ENCODE measurements at regions not wholly inside any gene's neighbourhood (a gene's known extent, or its start where the extent isn't known, plus 50 kb on each side); places are given as distances from the start of the nearest gene placed in this dataset.

- H3K4me1 ChIP-seq (ENCODE audit: insufficient read depth, low read length) = no peaks in the 10 kb centered on the region
- H2AFZ ChIP-seq (ENCODE audit: low read length) = no peak overlapping the region
- WGBS (ENCODE audit: low lambda C conversion rate) = 35% methylated on average over 10 of the region's 10 CpGs
- H3K9me3 ChIP-seq (ENCODE audit: low read length) = peaks cover 12% of the 10 kb centered on the region
- FAIRE-seq (no peak), DNase-seq (ENCODE audit: low spot score) (no peak), ATAC-seq (no peak)
- H3K27ac ChIP-seq (ENCODE audit: extremely low read length, insufficient read depth, low read length) = no peak overlapping the region
- intact Hi-C loops (cut with micrococcal nuclease; ENCODE audit: unreplicated experiment) = no loop called here
- TF ChIP-seq NPAS2 (CRISPR knock-in tag; IDR thresholded peaks at IDR 0.05; ENCODE audit: borderline replicate concordance) = no peak
- no peak for TF ChIP-seq GMEB2 (CRISPR knock-in tag; IDR thresholded peaks at IDR 0.05; ENCODE audit: low read depth)
- TF ChIP-seq ZNF557 (CRISPR knock-in tag; IDR thresholded peaks at IDR 0.05) = no peak
- no peak for TF ChIP-seq CAMTA2 (CRISPR knock-in tag; IDR thresholded peaks at IDR 0.05; ENCODE audit: borderline replicate concordance)
- no peak for TF ChIP-seq UBTF (CRISPR knock-in tag; IDR thresholded peaks at IDR 0.05)
- TF ChIP-seq ZMAT3 (CRISPR knock-in tag; conservative IDR thresholded peaks at IDR 0.05) = no peak
- TF ChIP-seq ZNF563 (CRISPR knock-in tag; IDR thresholded peaks at IDR 0.05) = no peak
- TF ChIP-seq NFE2L1 (CRISPR knock-in tag; IDR thresholded peaks at IDR 0.05; ENCODE audit: borderline replicate concordance) = no peak
- no peak for TF ChIP-seq FLYWCH1 (CRISPR knock-in tag; IDR thresholded peaks at IDR 0.05)
- no peak for TF ChIP-seq TRIM24 (CRISPR knock-in tag; IDR thresholded peaks at IDR 0.05)
- TF ChIP-seq ZBTB4 (CRISPR knock-in tag; IDR thresholded peaks at IDR 0.05; ENCODE audit: borderline replicate concordance) = no peak
- POLR2A ChIA-PET = no interaction called here
- H3K36me3 ChIP-seq (replicated peaks in 1 of 2; ENCODE audit: control insufficient read depth in 1 of 2, insufficient read depth in 2 of 2, low read length in 2 of 2) = no peaks in the 10 kb centered on the region
- H4K20me1 ChIP-seq (ENCODE audit: insufficient read depth, low read length) = no peaks in the 10 kb centered on the region
- CTCF ChIA-PET (ENCODE audit: low intra/inter-chr PET ratio, low total read pairs) = no interaction called here
- no peak overlapping the region for H3K4me2 ChIP-seq (ENCODE audit: low read depth, low read length)
- H3K27me3 ChIP-seq (ENCODE audit: control insufficient read depth in 1 of 2, insufficient read depth in 2 of 2, low read length in 2 of 2) = no peaks in the 10 kb centered on the region
- in situ Hi-C loops (cut with HindIII; ENCODE audit: extremely low pct_ligation_motif_present, low pct_unique_long_range_greater_than_20kb) = no loop called here
- no peak overlapping the region for H3K9ac ChIP-seq (ENCODE audit: insufficient read depth, low read depth, low read length)
- no peaks in the 10 kb centered on the region for H3K79me2 ChIP-seq (ENCODE audit: insufficient read depth, low read length)
- no peak overlapping the region for H3K4me3 ChIP-seq (replicated peaks in 1 of 3; ENCODE audit: insufficient read depth in 1 of 3, low read depth in 2 of 3, low read length in 3 of 3)
- BruUV-seq (replicated peaks) = no TSS peak
Measured at GRCh38 chr13:71021825-71022422, 845.1 kb downstream of the DACH1 start.
